NCI-H1092 (cell line): ENCODE measurements at regions not wholly inside any gene's neighbourhood (a gene's known extent, or its start where the extent isn't known, plus 50 kb on each side); places are given as distances from the start of the nearest gene placed in this dataset.

Experiments used
- DNase-seq: peaks from one replicate; lab custom pipeline; 2025; lab: John Stamatoyannopoulos, UW

DNA sequence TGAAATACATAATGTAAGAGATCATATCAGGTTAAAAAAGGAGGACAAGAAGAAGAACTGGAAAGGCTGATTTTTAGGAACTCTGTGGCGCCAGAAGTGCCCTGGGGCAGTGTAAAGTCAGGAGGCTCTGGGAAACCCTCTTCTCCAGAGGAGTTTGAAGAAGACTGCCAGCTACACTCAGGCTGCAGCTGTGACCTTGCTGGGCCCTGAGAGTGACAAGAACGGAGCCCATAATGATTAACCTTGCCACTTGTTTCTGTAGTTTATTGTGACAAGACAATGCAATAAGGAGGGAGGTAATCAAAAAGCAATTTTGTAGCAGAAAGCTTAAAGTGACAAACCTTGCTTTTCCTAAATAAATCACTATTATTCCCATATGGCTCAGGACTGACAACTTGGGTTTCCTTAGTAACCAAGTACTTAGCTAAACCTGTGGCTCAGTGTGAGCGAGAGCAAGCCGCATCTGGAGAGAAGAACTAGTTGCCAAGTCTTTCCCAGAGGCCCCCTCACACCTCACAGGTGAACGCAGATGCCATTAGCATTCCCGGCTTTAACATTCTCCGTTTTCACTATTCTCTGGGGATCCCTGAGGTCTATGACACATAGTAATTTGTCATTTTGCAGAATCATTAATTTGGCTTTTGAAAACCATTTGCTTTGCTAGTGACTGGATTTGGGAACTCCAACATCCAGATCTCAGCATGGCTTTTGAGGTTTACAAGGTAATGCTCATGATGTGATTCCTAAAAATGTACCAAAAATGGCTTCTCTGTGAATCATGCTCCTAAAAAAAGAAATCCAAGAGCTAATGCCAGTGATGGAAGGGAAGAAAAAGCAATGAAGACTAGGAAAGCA, 115.9 kb downstream of the OMA1 start:
- no peak for DNase-seq

- no peak for DNase-seq
Observed at GRCh38 chr1:58426918-58427317, 119.6 kb downstream of the OMA1 start.

DNA sequence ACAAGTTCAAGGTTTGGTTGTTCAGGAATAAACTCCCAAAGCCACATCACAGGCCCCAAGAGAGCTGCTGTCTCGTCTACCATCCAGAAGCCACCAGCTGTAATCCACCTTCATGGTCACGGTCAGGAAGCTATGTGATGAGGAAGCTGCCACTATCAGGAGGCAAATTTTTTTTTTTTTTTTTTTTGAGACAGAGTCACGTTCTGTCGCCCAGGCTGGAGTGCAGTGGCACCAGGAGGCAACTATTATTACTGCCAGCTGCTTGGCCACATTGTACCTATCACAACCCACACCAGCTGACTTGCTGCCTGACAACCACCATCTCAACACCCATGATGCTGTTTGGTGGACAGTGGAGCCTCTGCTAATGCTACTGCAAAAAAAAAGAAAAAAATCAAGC, 124.1 kb downstream of the OMA1 start:
- DNase-seq = no peak

DNA sequence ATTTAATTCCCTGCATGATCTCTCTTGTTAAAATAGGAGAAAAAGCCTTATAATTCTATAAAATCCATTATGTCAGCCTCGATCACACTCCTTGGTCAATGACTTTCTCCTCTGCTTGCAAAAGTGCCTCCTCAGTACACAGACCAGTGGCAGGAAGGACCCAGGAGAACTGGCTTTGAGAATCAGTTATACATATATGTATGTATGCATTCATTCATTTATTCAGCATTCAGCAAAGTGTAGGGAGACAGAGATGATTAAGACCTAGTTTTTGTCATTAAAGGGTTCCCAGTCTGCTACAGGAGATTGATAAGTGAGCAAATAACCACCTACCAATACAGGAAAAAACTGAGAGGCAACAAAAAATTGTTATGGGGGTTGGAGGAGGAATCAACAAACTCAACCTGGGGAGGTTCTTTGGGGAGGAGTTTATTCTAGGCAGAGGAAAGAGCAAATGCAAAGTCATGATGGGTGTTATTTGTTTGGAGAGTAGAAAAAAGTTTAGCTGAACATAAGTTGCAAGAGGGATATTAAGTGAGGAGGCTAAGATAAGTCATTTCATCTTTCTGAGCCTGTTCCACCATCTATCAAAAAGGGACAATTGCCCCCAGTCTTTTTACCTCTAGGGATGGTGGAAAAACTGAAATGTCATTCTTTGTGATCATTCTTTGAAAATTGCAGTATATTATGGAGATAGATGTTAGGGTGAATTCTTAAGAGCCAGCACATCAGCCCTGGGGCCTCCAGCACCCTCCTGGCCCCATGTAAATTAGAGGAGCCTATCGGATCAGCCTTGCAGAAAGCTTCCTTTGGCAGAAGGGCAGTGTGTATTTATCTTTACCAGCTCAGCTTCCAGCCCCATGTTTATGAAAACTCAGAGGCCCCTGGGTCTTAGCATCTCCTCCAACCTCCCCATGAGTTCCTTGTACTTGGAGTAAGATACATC, 128.0 kb downstream of the OMA1 start:
- DNase-seq = no peak

DNA sequence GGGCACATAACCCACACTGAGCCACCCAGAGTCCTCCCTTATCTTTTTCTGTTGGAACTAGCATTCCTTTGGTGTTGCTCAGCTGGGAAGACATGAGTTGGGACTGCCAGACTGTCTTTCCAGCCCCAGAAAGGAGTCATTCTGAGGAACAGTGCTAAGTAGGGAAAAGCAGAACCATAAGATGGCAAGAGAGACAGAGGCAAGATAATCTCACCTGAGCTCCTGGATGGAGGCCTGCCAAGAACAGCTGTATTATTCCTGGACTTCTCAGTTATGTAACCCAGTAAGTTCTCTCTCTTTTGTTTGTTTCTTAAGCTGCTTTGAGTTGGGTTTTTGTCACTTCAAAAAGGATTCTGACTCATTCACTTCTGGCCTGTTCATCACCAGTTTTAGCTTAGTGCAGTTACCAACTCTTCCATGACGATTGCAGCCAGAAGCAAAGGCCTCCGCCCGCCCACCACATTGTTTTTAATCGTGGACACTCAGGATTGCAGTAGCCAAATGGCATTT, 134.4 kb downstream of the OMA1 start:
- DNase-seq = no peak

GRCh38 chr1:58409890-58410289, 136.6 kb downstream of the OMA1 start:
- no peak for DNase-seq

- DNase-seq = no peak
Observed at GRCh38 chr1:58409336-58409735, 137.2 kb downstream of the OMA1 start.

DNA sequence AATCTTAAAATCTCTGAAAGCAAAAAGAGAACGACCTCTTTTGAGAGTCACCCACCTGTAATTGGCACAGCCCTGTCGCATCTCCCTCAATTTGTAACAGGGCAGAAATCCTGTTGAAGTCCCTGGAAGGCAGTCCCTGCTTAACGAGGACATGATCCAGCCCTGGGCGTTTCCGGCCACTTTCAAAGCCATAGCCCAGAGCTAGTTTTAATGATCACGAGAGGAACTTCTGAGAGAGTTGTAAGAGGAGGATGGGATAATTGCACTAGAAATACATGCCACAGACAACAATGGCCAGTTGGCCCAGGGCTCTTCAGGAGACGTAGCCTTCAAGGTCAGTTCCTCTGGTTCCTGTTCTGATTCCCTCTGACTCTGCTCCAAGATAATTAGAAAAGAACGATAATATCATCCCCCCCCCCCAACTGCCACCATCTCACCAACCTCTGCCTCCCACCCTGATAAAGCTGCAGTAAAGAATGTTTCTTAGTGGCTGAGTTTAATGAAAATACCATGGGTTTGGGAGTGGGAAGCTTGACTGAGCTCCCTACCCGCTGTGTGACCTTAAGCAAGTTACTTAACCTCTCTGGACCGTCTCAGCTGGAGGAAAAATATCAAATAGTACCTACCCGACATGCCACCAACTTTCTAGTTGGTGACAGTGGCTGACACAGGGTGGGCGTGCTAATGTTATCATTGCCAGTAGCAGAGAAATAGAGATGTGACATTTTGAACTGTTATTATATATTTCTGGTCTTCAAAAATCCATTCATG, 140.0 kb downstream of the OMA1 start:
- DNase-seq = no peak

DNA sequence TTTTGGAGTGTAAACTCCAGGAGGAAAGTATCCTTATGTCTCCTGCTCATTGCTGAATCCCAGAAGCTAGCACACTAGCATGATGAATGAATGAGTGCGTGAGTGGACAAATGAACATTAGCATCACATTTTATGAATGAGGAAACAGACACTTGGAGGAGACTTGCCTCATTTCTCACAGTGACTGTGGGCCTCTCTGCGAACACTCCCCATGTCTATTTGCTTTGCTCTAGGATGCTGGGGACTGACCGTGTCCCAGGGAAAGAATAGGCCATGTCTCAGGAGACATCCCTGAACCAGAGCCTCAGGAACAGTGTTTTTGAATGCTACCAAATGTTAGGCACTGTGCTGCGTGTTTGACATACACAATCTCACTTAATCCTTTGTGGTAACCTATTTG, 140.9 kb downstream of the OMA1 start:
- no peak for DNase-seq

GRCh38 chr1:58403894-58404293, 142.6 kb downstream of the OMA1 start:
- DNase-seq = no peak

GRCh38 chr1:58402444-58402843, 144.1 kb downstream of the OMA1 start:
- no peak for DNase-seq

GRCh38 chr1:58401991-58402390, 144.5 kb downstream of the OMA1 start:
- DNase-seq = no peak

DNA sequence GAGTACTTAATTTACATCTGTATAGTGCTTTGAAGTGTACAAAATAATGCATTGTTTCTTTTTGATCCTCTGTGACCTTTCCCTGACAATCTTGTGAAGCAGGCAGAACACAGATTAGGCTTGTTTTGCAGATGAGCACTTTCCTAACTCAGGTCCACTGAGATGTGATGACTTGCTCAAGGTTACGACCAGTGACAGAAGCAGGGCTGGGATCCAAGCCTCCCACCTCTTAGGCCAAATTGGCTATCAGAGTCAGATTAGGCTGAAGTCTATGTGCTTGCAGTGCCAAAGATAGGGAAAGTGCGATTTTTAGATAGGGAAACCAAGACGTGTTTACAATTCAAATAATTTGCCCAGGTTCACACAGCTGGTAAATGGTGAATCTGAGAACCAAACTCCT, 147.3 kb downstream of the OMA1 start:
- no peak for DNase-seq

DNA sequence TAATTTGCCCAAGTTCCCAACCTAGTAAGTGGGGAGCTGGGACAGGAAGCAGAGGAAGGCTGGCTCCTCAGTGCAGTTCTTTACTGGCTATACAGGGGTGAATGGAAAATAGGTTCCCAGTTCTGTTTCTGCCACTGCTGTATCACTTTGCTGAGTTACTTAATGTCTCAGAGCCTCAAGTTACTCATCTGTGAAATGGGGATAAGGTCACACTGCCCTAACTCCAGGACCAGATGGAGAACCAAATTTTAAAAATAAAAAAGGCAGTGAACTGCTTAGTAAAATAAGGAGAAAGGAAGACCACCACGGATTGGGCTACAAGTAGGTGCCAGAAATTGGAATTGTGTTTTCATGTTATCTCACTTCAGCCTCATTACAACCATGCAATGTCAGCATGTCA, 147.8 kb downstream of the OMA1 start:
- DNase-seq = no peak

DNA sequence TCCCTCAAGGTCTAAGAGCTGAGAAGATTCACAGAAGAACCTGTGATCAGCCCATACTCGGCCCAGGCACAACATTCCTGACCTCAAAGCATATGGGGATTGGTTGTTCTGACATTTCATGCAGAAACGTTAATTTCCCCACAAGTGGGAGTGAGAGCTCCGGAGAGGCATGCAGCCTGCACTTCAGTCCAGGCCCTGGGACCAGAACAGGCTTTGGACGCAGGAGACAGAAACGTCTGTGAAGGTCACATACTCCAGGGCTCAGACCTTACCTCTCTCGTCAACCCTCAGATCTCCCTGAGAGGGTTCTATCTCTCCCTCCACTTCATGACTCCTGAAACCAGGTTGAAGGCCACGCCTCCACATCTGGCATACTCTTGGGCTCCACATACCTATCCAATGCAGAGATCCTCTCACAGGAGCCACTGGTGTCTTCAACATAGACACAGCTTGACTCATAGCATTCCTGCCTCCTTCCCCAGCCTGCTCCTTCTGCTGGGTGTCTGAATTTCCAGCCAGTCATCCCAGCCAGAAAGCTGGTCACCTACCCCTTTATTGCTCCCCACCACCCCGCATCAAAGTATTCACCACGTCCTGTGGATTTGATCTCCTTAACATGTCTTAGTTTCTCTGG, 149.2 kb downstream of the OMA1 start:
- DNase-seq = no peak

DNA sequence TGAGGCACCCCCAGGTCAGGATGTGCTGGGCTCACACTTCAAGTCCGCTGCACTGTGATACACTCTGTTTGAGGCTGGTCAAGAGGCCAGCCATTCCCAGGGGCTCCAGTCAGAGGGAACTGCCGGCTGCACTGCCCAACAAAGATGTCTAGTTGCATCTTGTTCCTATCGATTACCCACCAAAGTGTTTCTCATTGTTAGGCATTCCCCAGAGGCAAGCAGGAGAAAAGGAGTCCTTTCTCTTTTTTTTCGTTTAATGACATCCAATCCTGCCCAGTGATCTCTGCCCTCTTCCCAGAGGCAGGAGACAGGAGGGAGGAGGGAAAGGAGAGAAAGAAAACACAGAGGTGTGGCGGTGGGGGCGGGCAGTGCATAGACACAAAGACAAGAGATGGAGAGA, 150.4 kb downstream of the OMA1 start:
- no peak for DNase-seq

- DNase-seq = no peak
Observed at GRCh38 chr1:58395355-58395754, 151.2 kb downstream of the OMA1 start.

GRCh38 chr1:58392083-58392482, 154.4 kb downstream of the OMA1 start:
- no peak for DNase-seq

GRCh38 chr1:58391514-58391913, 155.0 kb downstream of the OMA1 start:
- DNase-seq = no peak

DNA sequence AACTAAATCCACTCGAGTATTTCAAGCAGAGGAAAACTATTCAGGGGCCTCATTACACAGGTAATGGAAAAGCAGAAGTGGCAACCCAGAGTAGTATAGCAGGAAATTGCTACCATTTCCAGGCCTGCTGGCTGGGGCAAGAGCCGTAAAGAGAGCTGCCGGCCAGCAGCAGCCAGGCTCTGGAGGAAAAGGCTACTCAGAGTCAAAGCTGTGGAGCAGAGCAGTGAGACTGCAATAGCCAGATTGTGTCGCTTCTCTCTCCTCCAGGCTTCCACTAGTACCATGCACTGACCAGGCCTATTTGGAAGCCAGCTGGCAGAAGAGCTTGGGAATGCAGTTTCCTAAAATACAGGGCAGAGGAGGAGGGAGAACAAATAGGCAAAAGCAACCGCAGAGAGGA, 155.5 kb downstream of the OMA1 start:
- no peak for DNase-seq

GRCh38 chr1:58390091-58390490, 156.4 kb downstream of the OMA1 start:
- DNase-seq = no peak

GRCh38 chr1:58380345-58380744, 166.2 kb downstream of the OMA1 start:
- no peak for DNase-seq
